BE2C (cell line): ENCODE measurements at regions not wholly inside any gene's neighbourhood (a gene's known extent, or its start where the extent isn't known, plus 50 kb on each side); places are given as distances from the start of the nearest gene placed in this dataset.

Experiments used
- DNase-seq: peaks from one replicate; pipeline ENCODE4 v3.0.0-alpha.2; 2020
- H3K27me3 ChIP-seq: fragments of 250-450 bp; sonication (Bioruptor Pico); 2 replicates; pipeline ENCODE4 v1.5.1; 2020; ENCODE audit warnings: mild to moderate bottlenecking
- H3K36me3 ChIP-seq: fragments of 250-450 bp; sonication (Bioruptor Pico); 2 replicates; pipeline ENCODE4 v1.5.1; 2020; ENCODE audit warnings: mild to moderate bottlenecking
- H3K4me1 ChIP-seq: fragments of 250-450 bp; sonication (Bioruptor Pico); 2 replicates; pipeline ENCODE4 v1.5.1; 2020
- H3K4me3 ChIP-seq: 2 replicates; pipeline ENCODE4 v1.5.1; 2011; ENCODE audit warnings: low read depth, low read length
- H3K9me3 ChIP-seq: fragments of 250-450 bp; sonication (Bioruptor Pico); 2 replicates; pipeline ENCODE4 v1.5.1; 2020
- TF ChIP-seq, protein P1 (sequence below): IDR thresholded peaks from 2 replicates; pipeline ENCODE4 v1.5.1; 2012; ENCODE audit warnings: mild to moderate bottlenecking, low read depth, low read length

GRCh38 chr5:174339130-174339529 lies 293.6 kb downstream of the NSG2 start:
- H3K27me3 ChIP-seq: no peaks in the 10 kb centered on the region
- no peaks in the 10 kb centered on the region for H3K9me3 ChIP-seq
- TF ChIP-seq, protein P1, sequence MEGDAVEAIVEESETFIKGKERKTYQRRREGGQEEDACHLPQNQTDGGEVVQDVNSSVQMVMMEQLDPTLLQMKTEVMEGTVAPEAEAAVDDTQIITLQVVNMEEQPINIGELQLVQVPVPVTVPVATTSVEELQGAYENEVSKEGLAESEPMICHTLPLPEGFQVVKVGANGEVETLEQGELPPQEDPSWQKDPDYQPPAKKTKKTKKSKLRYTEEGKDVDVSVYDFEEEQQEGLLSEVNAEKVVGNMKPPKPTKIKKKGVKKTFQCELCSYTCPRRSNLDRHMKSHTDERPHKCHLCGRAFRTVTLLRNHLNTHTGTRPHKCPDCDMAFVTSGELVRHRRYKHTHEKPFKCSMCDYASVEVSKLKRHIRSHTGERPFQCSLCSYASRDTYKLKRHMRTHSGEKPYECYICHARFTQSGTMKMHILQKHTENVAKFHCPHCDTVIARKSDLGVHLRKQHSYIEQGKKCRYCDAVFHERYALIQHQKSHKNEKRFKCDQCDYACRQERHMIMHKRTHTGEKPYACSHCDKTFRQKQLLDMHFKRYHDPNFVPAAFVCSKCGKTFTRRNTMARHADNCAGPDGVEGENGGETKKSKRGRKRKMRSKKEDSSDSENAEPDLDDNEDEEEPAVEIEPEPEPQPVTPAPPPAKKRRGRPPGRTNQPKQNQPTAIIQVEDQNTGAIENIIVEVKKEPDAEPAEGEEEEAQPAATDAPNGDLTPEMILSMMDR: no peak
- DNase-seq: no peak
- H3K4me3 ChIP-seq: no peak overlapping the region
- H3K4me1 ChIP-seq: peaks cover 6% of the 10 kb centered on the region
- no peaks in the 10 kb centered on the region for H3K36me3 ChIP-seq

- Histone ChIP-seq H3K4me1 (peaks cover 6% of the 10 kb centered on the region), H3K36me3 (no peaks in the 10 kb centered on the region), H3K27me3 (no peaks in the 10 kb centered on the region), H3K9me3 (no peaks in the 10 kb centered on the region), H3K4me3 (no peak overlapping the region)
- DNase-seq: no peak
- TF ChIP-seq, protein P1: no peak
These were observed 294.7 kb downstream of the NSG2 start for GRCh38 chr5:174340226-174340625.

GRCh38 chr5:174342696-174343095 lies 297.2 kb downstream of the NSG2 start:
- H3K27me3 ChIP-seq: no peaks in the 10 kb centered on the region
- no peak for DNase-seq
- TF ChIP-seq, protein P1: no peak

DNA sequence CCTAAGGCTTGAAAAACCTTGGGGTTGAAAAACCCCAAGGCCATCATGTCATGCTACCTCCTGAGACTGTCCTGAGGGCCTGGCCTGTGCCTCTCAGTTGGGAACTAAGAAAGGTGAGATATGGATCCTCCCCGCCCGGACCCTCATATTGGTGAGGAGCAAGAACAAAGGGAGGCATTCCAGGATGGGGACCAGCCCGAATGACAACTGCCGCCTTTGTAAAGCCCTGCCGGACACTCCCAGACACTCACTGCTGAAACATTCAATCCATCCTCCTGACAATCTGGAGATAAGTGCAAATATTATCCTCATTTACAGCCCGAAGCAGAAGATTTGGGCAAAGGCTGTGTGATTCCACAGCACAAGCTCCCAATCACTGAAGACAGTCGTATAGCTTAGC lies 298.3 kb downstream of the NSG2 start:
- H3K9me3 ChIP-seq: no peaks in the 10 kb centered on the region
- H3K27me3 ChIP-seq: no peaks in the 10 kb centered on the region
- H3K4me1 ChIP-seq: no peaks in the 10 kb centered on the region; the same call in 1 of the 2 replicates
- TF ChIP-seq, protein P1: no peak
- H3K4me3 ChIP-seq: no peak overlapping the region
- DNase-seq: no peak
- no peaks in the 10 kb centered on the region for H3K36me3 ChIP-seq

More at GRCh38 chr5:174342696-174343095, 297.2 kb downstream of the NSG2 start:
- no peaks in the 10 kb centered on the region; the same call in none of the 2 replicates for H3K4me1 ChIP-seq
- H3K4me3 ChIP-seq: no peak overlapping the region
- no peaks in the 10 kb centered on the region for H3K9me3 ChIP-seq
- no peaks in the 10 kb centered on the region for H3K36me3 ChIP-seq

DNA sequence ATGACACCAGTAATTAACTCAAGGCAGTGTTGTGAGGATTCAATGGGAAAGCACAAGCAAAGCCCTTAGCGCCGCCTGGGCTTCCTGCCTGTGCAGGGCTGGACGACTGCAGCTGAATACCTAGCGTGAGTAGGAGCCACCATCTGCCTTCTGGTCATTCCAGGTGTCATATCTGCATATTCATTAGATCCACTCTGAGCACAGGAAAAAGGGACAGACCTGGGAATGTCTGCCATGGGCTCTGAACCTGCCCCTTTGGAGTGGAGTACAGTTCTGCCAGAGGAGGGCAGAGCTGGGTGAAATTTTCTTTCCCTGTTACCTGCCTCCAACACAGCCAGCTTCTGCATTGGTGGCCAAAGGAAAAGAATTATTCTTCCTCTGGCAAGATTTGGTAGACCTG lies 298.8 kb downstream of the NSG2 start:
- Histone ChIP-seq H3K36me3 (no peaks in the 10 kb centered on the region), H3K9me3 (no peaks in the 10 kb centered on the region), H3K4me3 (no peak overlapping the region), H3K27me3 (no peaks in the 10 kb centered on the region), H3K4me1 (no peaks in the 10 kb centered on the region)
- DNase-seq: no peak
- TF ChIP-seq, protein P1: no peak; the same call in 1 of the 2 replicates

DNA sequence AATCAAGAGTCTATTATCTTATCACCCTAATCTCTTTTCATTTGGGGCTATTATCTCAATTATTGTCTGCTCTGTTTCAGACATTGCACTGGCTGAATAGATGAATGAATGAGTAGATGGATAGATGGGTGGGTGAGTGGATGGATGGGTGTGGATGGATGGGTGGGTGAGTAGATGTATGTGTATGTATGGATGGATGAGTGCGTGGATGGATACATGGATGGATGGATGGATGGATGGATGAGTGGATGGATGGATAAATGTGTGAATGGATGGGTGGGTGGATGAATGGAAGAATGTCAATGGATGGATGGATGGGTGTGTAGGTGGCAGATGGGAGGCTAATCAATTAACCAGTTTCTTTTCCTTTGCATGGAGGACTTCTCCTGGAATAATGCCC lies 301.7 kb downstream of the NSG2 start:
- TF ChIP-seq, protein P1: no peak
- no peak for DNase-seq
- no peaks in the 10 kb centered on the region for H3K36me3 ChIP-seq
- H3K4me3 ChIP-seq: no peak overlapping the region
- no peaks in the 10 kb centered on the region for H3K4me1 ChIP-seq
- H3K27me3 ChIP-seq: no peaks in the 10 kb centered on the region
- no peaks in the 10 kb centered on the region for H3K9me3 ChIP-seq
